Upper lobe of right lung (tissue), 1 donor: ENCODE measurements at regions not wholly inside any gene's neighbourhood (a gene's known extent, or its start where the extent isn't known, plus 50 kb on each side); places are given as distances from the start of the nearest gene placed in this dataset.

ENCODE experiments used
- ATAC-seq: fragments of 200-7000 bp; cut with Tn5 transposase; one replicate; pipeline ENCODE4 v1.9.1; 2020; ENCODE audit warnings: mild to moderate bottlenecking, moderate library complexity
- DNase-seq: peaks from one replicate; pipeline ENCODE4 v3.0.0-alpha.2; 2020
- H3K27ac ChIP-seq: fragments of 200-600 bp; one replicate; pipeline ENCODE4 v1.8.0; 2022
- H3K27me3 ChIP-seq: fragments of 200-600 bp; one replicate; pipeline ENCODE4 v1.8.0; 2022; ENCODE audit warnings: mild to moderate bottlenecking
- H3K36me3 ChIP-seq: fragments of 200-600 bp; one replicate; pipeline ENCODE4 v1.8.0; 2022
- H3K4me1 ChIP-seq: fragments of 200-600 bp; one replicate; pipeline ENCODE4 v1.8.0; 2022
- H3K4me3 ChIP-seq: fragments of 200-600 bp; one replicate; pipeline ENCODE4 v1.8.0; 2022; ENCODE audit warnings: mild to moderate bottlenecking
- H3K9me3 ChIP-seq: fragments of 200-600 bp; one replicate; pipeline ENCODE4 v1.8.0; 2022
- intact Hi-C: fragments of 100-400 bp; cut with DNase I; formaldehyde crosslinking; loops from one replicate; pipeline ENCODE4 v1.11.0; 2022
- TF ChIP-seq, protein P1 (sequence below): fragments of 200-600 bp; IDR thresholded peaks from one replicate; pipeline ENCODE4 v1.8.0; 2022; ENCODE audit warnings: antibody characterized with exemption
- donor health status: DM: no; HTN: yes; CAD: no; lungs with severe emphysema.

GRCh38 chrX:26286836-26287235, 70.9 kb downstream of the MAGEB5 start:
- H3K36me3 ChIP-seq: no peaks in the 10 kb centered on the region
- no peak overlapping the region for H3K27ac ChIP-seq
- no peak overlapping the region for H3K4me3 ChIP-seq
- H3K27me3 ChIP-seq: no peaks in the 10 kb centered on the region
- intact Hi-C loops: no loop called here
- no peaks in the 10 kb centered on the region for H3K9me3 ChIP-seq
- TF ChIP-seq, protein P1, sequence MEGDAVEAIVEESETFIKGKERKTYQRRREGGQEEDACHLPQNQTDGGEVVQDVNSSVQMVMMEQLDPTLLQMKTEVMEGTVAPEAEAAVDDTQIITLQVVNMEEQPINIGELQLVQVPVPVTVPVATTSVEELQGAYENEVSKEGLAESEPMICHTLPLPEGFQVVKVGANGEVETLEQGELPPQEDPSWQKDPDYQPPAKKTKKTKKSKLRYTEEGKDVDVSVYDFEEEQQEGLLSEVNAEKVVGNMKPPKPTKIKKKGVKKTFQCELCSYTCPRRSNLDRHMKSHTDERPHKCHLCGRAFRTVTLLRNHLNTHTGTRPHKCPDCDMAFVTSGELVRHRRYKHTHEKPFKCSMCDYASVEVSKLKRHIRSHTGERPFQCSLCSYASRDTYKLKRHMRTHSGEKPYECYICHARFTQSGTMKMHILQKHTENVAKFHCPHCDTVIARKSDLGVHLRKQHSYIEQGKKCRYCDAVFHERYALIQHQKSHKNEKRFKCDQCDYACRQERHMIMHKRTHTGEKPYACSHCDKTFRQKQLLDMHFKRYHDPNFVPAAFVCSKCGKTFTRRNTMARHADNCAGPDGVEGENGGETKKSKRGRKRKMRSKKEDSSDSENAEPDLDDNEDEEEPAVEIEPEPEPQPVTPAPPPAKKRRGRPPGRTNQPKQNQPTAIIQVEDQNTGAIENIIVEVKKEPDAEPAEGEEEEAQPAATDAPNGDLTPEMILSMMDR: no peak
- ATAC-seq (no peak), DNase-seq (no peak)
- H3K4me1 ChIP-seq: no peaks in the 10 kb centered on the region
